KMS-11 (cell line): ENCODE measurements at regions not wholly inside any gene's neighbourhood (a gene's known extent, or its start where the extent isn't known, plus 50 kb on each side); places are given as distances from the start of the nearest gene placed in this dataset.

Experiments used
- H2AFZ ChIP-seq: fragments of 200-600 bp; sonication (generic); 2 replicates; pipeline ENCODE4 v1.6.1; 2016; ENCODE audit warnings: antibody characterized with exemption, mixed run types, low read depth
- H3K27ac ChIP-seq: fragments of 200-600 bp; sonication (generic); 2 replicates; pipeline ENCODE4 v1.6.1; 2016; ENCODE audit warnings: mild to moderate bottlenecking, mixed run types
- H3K27me3 ChIP-seq: fragments of 200-600 bp; sonication (generic); 2 replicates; pipeline ENCODE4 v1.6.1; 2017; ENCODE audit warnings: mild to moderate bottlenecking, low read depth, mixed run types, moderate library complexity; ENCODE audit not compliant: insufficient read depth
- H3K36me3 ChIP-seq: fragments of 200-600 bp; sonication (generic); 2 replicates; pipeline ENCODE4 v1.6.1; 2017; ENCODE audit warnings: mild to moderate bottlenecking, mixed run types; ENCODE audit not compliant: insufficient read depth
- H3K4me1 ChIP-seq: fragments of 200-600 bp; sonication (generic); 2 replicates; pipeline ENCODE4 v1.6.1; 2016; ENCODE audit warnings: mild to moderate bottlenecking, low read depth, mixed run types; ENCODE audit not compliant: poor library complexity, severe bottlenecking
- H3K4me2 ChIP-seq: fragments of 200-600 bp; sonication (generic); 2 replicates; pipeline ENCODE4 v1.7.0; 2016; ENCODE audit warnings: mild to moderate bottlenecking, mixed run types
- H3K4me3 ChIP-seq: fragments of 200-600 bp; sonication (generic); IDR thresholded peaks from 2 replicates; pipeline ENCODE4 v1.6.1; 2017; ENCODE audit warnings: low read depth, low read length, mixed read lengths; ENCODE audit not compliant: insufficient read depth
- H3K79me2 ChIP-seq: fragments of 200-600 bp; sonication (generic); 2 replicates; pipeline ENCODE4 v1.6.1; 2016; ENCODE audit warnings: low read depth, mixed run types; ENCODE audit not compliant: insufficient read depth
- H3K9ac ChIP-seq: fragments of 200-600 bp; sonication (generic); 2 replicates; pipeline ENCODE4 v1.6.1; 2016; ENCODE audit warnings: mild to moderate bottlenecking, mixed run types
- H4K20me1 ChIP-seq: fragments of 200-600 bp; sonication (generic); 2 replicates; pipeline ENCODE4 v1.6.1; 2016; ENCODE audit warnings: mild to moderate bottlenecking, mixed run types; ENCODE audit not compliant: insufficient read depth
- TF ChIP-seq, protein P1 (sequence below): fragments of 200-600 bp; sonication (generic); conservative IDR thresholded peaks from 2 replicates; pipeline ENCODE4 v1.6.1; 2017; ENCODE audit warnings: low read depth, mild to moderate bottlenecking, antibody characterized with exemption, low read length, moderate library complexity, mixed read lengths

DNA sequence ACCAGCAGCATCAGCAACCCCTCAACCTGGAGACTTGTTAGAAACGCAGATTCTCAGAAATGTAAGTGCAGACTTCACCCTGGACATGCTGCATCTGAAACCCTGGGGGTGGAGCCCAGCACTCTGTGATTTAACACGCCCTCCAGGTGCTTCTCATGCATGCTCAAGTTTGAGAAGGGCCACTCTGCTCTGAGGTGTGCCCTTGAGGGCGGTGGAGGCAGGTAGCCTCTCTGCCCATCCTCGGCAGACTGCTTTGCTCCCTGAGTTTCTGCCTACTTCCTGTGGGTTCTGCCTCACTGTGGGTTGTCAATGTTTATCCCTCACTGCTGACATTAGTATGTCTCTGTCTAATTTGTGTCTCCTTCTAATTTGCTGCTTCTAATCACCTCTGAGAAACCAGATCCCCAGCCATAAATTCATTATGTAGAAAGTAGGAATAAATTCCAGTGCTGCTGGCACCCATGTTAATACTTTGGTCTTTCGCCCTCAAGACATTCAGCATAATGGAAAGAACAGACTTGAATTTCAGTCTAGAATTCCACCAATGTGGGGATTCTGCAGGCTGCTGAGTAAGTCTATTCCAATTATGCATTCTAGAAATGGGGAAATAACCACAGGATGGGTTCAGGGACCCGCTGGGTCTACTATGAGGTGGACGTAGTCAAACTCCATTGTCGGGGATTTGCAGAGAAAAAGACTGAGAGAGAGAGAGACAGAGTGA is 51.3 kb upstream of the CYSLTR2 start:
- Histone ChIP-seq H3K4me1 (peaks cover 5% of the 10 kb centered on the region), H3K27me3 (no peaks in the 10 kb centered on the region), H3K79me2 (no peaks in the 10 kb centered on the region), H3K36me3 (no peaks in the 10 kb centered on the region), H2AFZ (no peak overlapping the region), H3K4me3 (no peak overlapping the region), H3K4me2 (no peak overlapping the region), H4K20me1 (no peaks in the 10 kb centered on the region), H3K27ac (no peak overlapping the region), H3K9ac (no peak overlapping the region)
- TF ChIP-seq, protein P1, sequence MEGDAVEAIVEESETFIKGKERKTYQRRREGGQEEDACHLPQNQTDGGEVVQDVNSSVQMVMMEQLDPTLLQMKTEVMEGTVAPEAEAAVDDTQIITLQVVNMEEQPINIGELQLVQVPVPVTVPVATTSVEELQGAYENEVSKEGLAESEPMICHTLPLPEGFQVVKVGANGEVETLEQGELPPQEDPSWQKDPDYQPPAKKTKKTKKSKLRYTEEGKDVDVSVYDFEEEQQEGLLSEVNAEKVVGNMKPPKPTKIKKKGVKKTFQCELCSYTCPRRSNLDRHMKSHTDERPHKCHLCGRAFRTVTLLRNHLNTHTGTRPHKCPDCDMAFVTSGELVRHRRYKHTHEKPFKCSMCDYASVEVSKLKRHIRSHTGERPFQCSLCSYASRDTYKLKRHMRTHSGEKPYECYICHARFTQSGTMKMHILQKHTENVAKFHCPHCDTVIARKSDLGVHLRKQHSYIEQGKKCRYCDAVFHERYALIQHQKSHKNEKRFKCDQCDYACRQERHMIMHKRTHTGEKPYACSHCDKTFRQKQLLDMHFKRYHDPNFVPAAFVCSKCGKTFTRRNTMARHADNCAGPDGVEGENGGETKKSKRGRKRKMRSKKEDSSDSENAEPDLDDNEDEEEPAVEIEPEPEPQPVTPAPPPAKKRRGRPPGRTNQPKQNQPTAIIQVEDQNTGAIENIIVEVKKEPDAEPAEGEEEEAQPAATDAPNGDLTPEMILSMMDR: no peak

DNA sequence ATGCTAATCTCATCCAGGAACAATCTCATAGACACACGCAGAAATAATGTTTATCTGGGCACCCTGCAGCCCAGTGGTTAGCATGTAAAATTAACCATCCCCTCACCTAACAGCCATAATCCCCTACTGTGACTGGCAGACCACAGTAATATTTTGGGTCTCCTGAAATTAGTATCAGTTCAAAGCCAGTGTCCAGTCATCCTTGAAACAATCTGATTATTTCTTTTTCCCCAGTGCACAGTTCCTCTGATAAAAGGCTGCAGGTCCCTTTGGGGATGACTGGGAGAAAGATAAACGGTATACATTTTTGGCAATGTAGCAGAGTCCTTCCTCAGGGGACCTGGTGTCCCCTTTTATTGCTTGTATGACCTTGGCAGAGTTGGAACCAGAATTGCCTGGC is 50.4 kb upstream of the CYSLTR2 start:
- H3K4me3 ChIP-seq: no peak overlapping the region
- H3K79me2 ChIP-seq: no peaks in the 10 kb centered on the region
- H3K36me3 ChIP-seq: no peaks in the 10 kb centered on the region
- TF ChIP-seq, protein P1: no peak
- H3K27ac ChIP-seq: no peak overlapping the region
- H3K9ac ChIP-seq: no peak overlapping the region
- peaks cover 5% of the 10 kb centered on the region for H3K4me1 ChIP-seq
- no peaks in the 10 kb centered on the region for H4K20me1 ChIP-seq
- H2AFZ ChIP-seq: no peak overlapping the region
- no peaks in the 10 kb centered on the region for H3K27me3 ChIP-seq
- H3K4me2 ChIP-seq: no peak overlapping the region
